ENCODE measurements at regions not wholly inside any gene's neighbourhood (a gene's known extent, or its start where the extent isn't known, plus 50 kb on each side); places are given as distances from the start of the nearest gene placed in this dataset.

DNA sequence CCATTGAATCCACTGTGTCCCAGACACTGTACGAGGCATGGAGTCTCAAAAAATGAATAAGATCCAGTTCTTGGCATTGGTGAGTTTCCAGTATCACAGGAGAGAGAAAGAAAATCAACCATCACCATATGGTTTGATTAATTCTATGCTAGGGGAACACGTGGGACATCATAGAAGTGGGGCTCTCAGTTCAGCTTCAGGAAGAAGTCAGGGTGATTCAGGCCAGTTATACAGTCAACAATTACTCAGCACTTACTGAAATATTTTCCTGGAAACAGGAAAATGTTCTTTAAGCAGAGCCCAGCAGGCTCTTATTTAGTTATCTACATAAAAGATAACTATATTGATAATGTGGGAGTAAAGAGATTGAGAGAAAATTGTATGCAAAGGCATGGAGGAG lies 407.2 kb downstream of the NOVA1 start:
- Histone ChIP-seq H3K27ac (no peak overlapping the region), H3K4me1 (ENCODE audit: control insufficient read depth in 1 of 2, low read depth in 2 of 2) (no peaks in the 10 kb centered on the region), H3K36me3 (no peaks in the 10 kb centered on the region), H3K9me3 (no peaks in the 10 kb centered on the region), H3K27me3 (replicated peaks; ENCODE audit: insufficient read depth) (no peaks in the 10 kb centered on the region), H3K4me3 (no peak overlapping the region)
- DNase-seq (ENCODE audit: low spot score) (no peak), ATAC-seq (ENCODE audit: insufficient number of reproducible peaks, low FRiP score, low read depth) (no peak)
- TF ChIP-seq, protein P1, sequence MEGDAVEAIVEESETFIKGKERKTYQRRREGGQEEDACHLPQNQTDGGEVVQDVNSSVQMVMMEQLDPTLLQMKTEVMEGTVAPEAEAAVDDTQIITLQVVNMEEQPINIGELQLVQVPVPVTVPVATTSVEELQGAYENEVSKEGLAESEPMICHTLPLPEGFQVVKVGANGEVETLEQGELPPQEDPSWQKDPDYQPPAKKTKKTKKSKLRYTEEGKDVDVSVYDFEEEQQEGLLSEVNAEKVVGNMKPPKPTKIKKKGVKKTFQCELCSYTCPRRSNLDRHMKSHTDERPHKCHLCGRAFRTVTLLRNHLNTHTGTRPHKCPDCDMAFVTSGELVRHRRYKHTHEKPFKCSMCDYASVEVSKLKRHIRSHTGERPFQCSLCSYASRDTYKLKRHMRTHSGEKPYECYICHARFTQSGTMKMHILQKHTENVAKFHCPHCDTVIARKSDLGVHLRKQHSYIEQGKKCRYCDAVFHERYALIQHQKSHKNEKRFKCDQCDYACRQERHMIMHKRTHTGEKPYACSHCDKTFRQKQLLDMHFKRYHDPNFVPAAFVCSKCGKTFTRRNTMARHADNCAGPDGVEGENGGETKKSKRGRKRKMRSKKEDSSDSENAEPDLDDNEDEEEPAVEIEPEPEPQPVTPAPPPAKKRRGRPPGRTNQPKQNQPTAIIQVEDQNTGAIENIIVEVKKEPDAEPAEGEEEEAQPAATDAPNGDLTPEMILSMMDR (IDR thresholded peaks at IDR 0.05): no peak

DNA sequence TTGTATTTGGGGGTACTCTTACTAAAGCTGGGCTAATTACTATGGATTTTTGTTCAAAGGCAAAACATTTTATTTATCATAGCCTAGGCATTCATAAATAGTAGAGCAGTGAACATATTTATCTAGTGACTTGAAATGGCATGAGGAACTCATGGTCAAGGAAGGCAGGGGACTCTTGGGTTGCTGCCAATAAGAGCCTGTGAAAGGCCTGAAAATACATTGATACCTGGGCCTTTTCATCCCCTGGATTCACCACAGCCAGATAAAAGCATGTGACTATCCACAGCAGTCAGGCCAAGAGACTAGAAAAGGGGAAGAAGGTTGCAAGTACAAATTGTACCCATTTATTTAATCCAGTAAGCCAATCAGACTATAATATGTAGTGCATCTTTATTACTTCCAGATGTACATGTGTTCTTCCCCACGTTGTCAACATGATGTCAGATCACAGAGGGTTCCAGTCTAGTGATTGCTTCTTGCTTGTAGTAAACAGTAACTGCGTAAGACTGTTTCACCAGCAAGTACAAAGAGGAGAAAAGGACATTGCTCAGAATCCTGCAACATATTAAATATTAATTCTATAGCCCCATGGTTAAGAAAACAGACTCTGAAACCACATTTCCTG lies 409.7 kb downstream of the NOVA1 start:
- H3K4me1 ChIP-seq (ENCODE audit: control insufficient read depth in 1 of 2, low read depth in 2 of 2): no peaks in the 10 kb centered on the region
- DNase-seq (ENCODE audit: low spot score) (no peak), ATAC-seq (ENCODE audit: insufficient number of reproducible peaks, low FRiP score, low read depth) (no peak)
- H3K9me3 ChIP-seq: no peaks in the 10 kb centered on the region
- no peak overlapping the region for H3K4me3 ChIP-seq
- no peaks in the 10 kb centered on the region for H3K27me3 ChIP-seq (replicated peaks; ENCODE audit: insufficient read depth)
- H3K27ac ChIP-seq: no peak overlapping the region
- no peaks in the 10 kb centered on the region for H3K36me3 ChIP-seq
- TF ChIP-seq, protein P1 (IDR thresholded peaks at IDR 0.05): no peak

DNA sequence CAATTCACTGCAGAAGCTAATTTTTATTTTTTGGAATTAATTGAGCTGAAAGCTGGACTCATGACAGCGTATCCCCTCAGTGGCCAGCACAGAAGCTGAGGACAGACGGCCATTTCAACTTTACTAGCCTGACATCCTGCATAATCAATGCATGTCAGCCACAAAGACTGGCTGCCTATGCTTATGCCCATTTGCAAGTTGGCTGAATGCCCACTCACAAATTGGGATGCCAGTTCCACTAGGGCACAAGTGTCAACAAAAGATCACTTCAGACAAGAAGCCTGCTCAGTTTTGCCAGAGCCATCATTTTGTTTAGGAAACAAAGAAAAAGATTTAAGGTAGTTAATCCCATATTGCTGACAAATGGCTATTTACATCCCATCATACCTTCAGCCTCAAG lies 417.6 kb downstream of the NOVA1 start:
- Histone ChIP-seq H3K9me3 (no peaks in the 10 kb centered on the region), H3K27me3 (replicated peaks; ENCODE audit: insufficient read depth) (no peaks in the 10 kb centered on the region), H3K4me3 (no peak overlapping the region), H3K27ac (no peak overlapping the region), H3K4me1 (ENCODE audit: control insufficient read depth in 1 of 2, low read depth in 2 of 2) (no peaks in the 10 kb centered on the region), H3K36me3 (no peaks in the 10 kb centered on the region)
- ATAC-seq (ENCODE audit: insufficient number of reproducible peaks, low FRiP score, low read depth): no peak
- TF ChIP-seq, protein P1 (IDR thresholded peaks at IDR 0.05): no peak
- no peak for DNase-seq (ENCODE audit: low spot score)

DNA sequence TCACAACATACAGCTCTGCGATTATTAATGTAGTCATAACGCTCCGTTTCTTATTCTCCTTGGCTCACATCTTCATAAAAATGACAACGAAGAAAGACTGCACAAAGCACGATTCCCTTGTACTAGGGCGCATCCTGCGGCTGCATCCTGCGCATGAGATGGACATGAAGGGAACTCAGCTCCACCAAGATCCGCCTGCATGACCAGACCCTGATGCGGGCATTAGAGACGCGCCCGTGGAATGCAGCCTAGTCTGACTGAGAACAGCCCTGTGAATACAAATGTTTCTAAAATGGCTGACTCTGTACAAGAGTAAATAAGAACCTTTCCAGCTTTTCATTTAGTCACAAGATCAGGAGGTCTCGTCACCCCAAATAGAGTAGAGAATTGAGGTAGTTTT lies 422.2 kb downstream of the NOVA1 start:
- Histone ChIP-seq H3K27ac (no peak overlapping the region), H3K9me3 (no peaks in the 10 kb centered on the region), H3K4me1 (ENCODE audit: control insufficient read depth in 1 of 2, low read depth in 2 of 2) (no peaks in the 10 kb centered on the region), H3K27me3 (replicated peaks; ENCODE audit: insufficient read depth) (no peaks in the 10 kb centered on the region), H3K36me3 (no peaks in the 10 kb centered on the region), H3K4me3 (no peak overlapping the region)
- ATAC-seq (ENCODE audit: insufficient number of reproducible peaks, low FRiP score, low read depth) (no peak), DNase-seq (ENCODE audit: low spot score) (no peak)
- TF ChIP-seq, protein P1 (IDR thresholded peaks at IDR 0.05): no peak

DNA sequence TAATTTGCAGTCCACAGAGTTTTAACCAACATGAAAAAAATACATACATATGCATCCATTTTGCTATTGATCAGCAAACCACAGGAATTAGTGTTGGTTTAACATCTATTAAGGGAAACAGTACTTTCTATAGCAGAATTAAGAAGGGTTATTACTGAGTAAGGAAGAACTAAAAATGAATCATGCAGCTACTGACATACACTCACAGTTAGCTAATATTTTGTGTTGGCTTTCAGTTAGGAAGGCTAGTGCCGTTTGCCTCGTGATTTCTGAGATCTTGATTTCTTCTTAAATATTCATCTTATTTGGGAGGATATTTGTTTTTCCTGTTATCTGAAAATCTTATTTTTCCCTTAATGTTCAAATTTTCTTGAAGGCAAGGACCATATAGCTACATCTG lies 423.4 kb downstream of the NOVA1 start:
- ATAC-seq (ENCODE audit: insufficient number of reproducible peaks, low FRiP score, low read depth): no peak
- TF ChIP-seq, protein P1 (IDR thresholded peaks at IDR 0.05): no peak
- H3K9me3 ChIP-seq: no peaks in the 10 kb centered on the region

More for the DNA sequence above, 423.4 kb downstream of the NOVA1 start:
- Histone ChIP-seq H3K36me3 (no peaks in the 10 kb centered on the region), H3K27me3 (replicated peaks; ENCODE audit: insufficient read depth) (no peaks in the 10 kb centered on the region), H3K4me1 (ENCODE audit: control insufficient read depth in 1 of 2, low read depth in 2 of 2) (no peaks in the 10 kb centered on the region), H3K4me3 (no peak overlapping the region), H3K27ac (no peak overlapping the region)
- no peak for DNase-seq (ENCODE audit: low spot score)
